Karpas-422 (cell line): ENCODE measurements at regions not wholly inside any gene's neighbourhood (a gene's known extent, or its start where the extent isn't known, plus 50 kb on each side); places are given as distances from the start of the nearest gene placed in this dataset.
"Not testable (repeated sequence)": the region's sequence is repeated elsewhere in the genome, so short reads cannot be mapped to it uniquely, and the experiment has no call there.

Source experiments
- DNase-seq: peaks from one replicate; pipeline ENCODE4 v3.0.0-alpha.2; 2015
- H2AFZ ChIP-seq: fragments of 200-600 bp; sonication (generic); 2 replicates; pipeline ENCODE4 v1.6.1; 2014; ENCODE audit warnings: antibody characterized with exemption, low read length, mixed read lengths
- H3K27ac ChIP-seq: fragments of 200-600 bp; sonication (generic); 2 replicates; pipeline ENCODE4 v1.5.1; 2014; ENCODE audit warnings: mild to moderate bottlenecking, low read length, moderate library complexity
- H3K27me3 ChIP-seq: fragments of 200-600 bp; sonication (generic); 2 replicates; pipeline ENCODE4 v1.6.1; 2014; ENCODE audit warnings: low read length, mixed read lengths
- H3K36me3 ChIP-seq: fragments of 200-600 bp; sonication (generic); 2 replicates; pipeline ENCODE4 v1.6.1; 2014; ENCODE audit warnings: low read length, mixed read lengths; ENCODE audit not compliant: insufficient read depth
- H3K4me1 ChIP-seq: fragments of 200-600 bp; sonication (generic); 2 replicates; pipeline ENCODE4 v1.6.1; 2014; ENCODE audit warnings: mild to moderate bottlenecking, low read length, mixed read lengths
- H3K4me2 ChIP-seq: fragments of 200-600 bp; sonication (generic); 2 replicates; pipeline ENCODE4 v1.6.1; 2014; ENCODE audit warnings: low read length, low read depth, mild to moderate bottlenecking; ENCODE audit not compliant: poor library complexity, severe bottlenecking
- H3K4me3 ChIP-seq: fragments of 200-600 bp; sonication (generic); 2 replicates; pipeline ENCODE4 v1.5.1; 2014; ENCODE audit warnings: mild to moderate bottlenecking, antibody characterized with exemption, low read length, mixed read lengths
- H3K79me2 ChIP-seq: fragments of 200-600 bp; sonication (generic); 2 replicates; pipeline ENCODE4 v1.6.1; 2014; ENCODE audit warnings: mild to moderate bottlenecking, low read length, mixed read lengths
- H3K9ac ChIP-seq: fragments of 200-600 bp; sonication (generic); 2 replicates; pipeline ENCODE4 v1.6.0; 2014; ENCODE audit warnings: low read length
- H3K9me2 ChIP-seq: fragments of 200-600 bp; sonication (generic), shearing (Covaris generic); replicated peaks from 2 replicates; pipeline ENCODE4 v1.6.0; 2014; ENCODE audit warnings: mild to moderate bottlenecking, low read length, moderate library complexity; ENCODE audit not compliant: insufficient read depth
- H3K9me3 ChIP-seq: fragments of 300-700, 200-600 bp; sonication (generic); 2 replicates; pipeline ENCODE4 v1.6.1; 2014; ENCODE audit warnings: low read length, mixed read lengths
- H4K20me1 ChIP-seq: fragments of 200-600 bp; sonication (generic); 2 replicates; pipeline ENCODE4 v1.6.1; 2014; ENCODE audit warnings: mild to moderate bottlenecking, antibody characterized with exemption, low read length, low read depth; ENCODE audit not compliant: insufficient read depth

- Histone ChIP-seq H3K4me3 (no peak overlapping the region), H3K36me3 (no peaks in the 10 kb centered on the region), H3K27ac (no peak overlapping the region), H3K79me2 (no peaks in the 10 kb centered on the region), H3K9me2 (no peaks in the 10 kb centered on the region), H2AFZ (no peak overlapping the region), H3K4me1 (no peaks in the 10 kb centered on the region), H3K9ac (no peak overlapping the region), H3K4me2 (no peak overlapping the region), H3K27me3 (no peaks in the 10 kb centered on the region), H4K20me1 (no peaks in the 10 kb centered on the region), H3K9me3 (no peaks in the 10 kb centered on the region)
- DNase-seq: no peak
Measured at GRCh38 chr2:16101196-16101595, 160.8 kb downstream of the MYCN start.

DNA sequence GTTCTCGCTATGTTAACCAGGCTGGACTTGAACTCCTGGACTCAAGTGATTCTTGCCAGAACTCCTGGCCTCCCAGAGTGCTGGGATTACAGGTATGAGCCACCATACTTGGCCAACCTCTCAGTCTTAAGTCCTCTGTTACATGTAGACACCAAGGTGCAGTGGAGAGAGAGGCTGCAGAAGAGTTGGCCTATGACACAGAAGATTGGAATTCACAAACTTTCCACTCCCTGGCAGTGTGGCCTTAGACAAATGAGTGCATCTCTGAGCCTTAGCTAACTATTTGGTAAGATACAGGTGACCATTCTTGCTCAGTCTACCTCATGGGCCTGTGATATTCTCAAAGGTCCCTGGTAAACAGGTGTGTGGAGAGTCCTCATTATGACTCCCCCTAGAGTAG is 159.7 kb downstream of the MYCN start:
- no peaks in the 10 kb centered on the region for H3K9me3 ChIP-seq
- no peaks in the 10 kb centered on the region for H3K36me3 ChIP-seq
- H3K4me2 ChIP-seq: no peak overlapping the region
- no peak overlapping the region for H2AFZ ChIP-seq
- H3K9me2 ChIP-seq: no peaks in the 10 kb centered on the region
- no peak for DNase-seq
- H3K79me2 ChIP-seq: no peaks in the 10 kb centered on the region
- no peak overlapping the region for H3K4me3 ChIP-seq
- H3K4me1 ChIP-seq: no peaks in the 10 kb centered on the region
- no peak overlapping the region for H3K9ac ChIP-seq
- H4K20me1 ChIP-seq: no peaks in the 10 kb centered on the region
- no peaks in the 10 kb centered on the region for H3K27me3 ChIP-seq
- H3K27ac ChIP-seq: no peak overlapping the region

DNA sequence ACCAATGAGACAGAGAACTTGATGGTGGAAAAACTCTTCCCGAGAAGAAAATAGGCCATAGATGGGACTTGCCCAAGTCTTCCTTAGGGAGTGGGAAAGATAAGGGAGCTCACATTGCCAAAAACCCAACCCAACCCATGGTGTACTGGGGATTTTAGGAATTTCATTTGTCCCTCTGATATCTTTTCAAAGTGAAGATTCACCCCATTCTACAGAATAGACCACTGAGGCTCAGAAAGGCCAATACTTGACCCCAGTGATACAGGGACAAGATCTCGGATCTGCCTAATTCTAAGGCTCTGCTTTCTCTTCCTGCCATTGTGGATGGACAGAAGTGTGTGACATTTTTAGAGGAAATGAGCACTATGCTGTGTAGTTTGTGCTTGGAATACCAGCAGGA is 159.0 kb downstream of the MYCN start:
- no peaks in the 10 kb centered on the region for H3K27me3 ChIP-seq
- H3K79me2 ChIP-seq: no peaks in the 10 kb centered on the region
- H3K9me2 ChIP-seq: no peaks in the 10 kb centered on the region
- no peaks in the 10 kb centered on the region for H3K36me3 ChIP-seq
- H3K9me3 ChIP-seq: no peaks in the 10 kb centered on the region
- no peak overlapping the region for H2AFZ ChIP-seq
- H3K9ac ChIP-seq: no peak overlapping the region
- H4K20me1 ChIP-seq: no peaks in the 10 kb centered on the region
- DNase-seq: no peak
- no peak overlapping the region for H3K4me2 ChIP-seq
- no peaks in the 10 kb centered on the region for H3K4me1 ChIP-seq
- H3K27ac ChIP-seq: no peak overlapping the region
- no peak overlapping the region for H3K4me3 ChIP-seq

- H3K27ac ChIP-seq: no peak overlapping the region
- no peak overlapping the region for H2AFZ ChIP-seq
- no peaks in the 10 kb centered on the region for H3K79me2 ChIP-seq
- H3K36me3 ChIP-seq: no peaks in the 10 kb centered on the region
- H3K9me2 ChIP-seq: no peaks in the 10 kb centered on the region
- H3K4me2 ChIP-seq: no peak overlapping the region
- no peaks in the 10 kb centered on the region for H3K27me3 ChIP-seq
- no peak overlapping the region for H3K9ac ChIP-seq
- H3K4me3 ChIP-seq: no peak overlapping the region
- no peaks in the 10 kb centered on the region for H3K9me3 ChIP-seq
- no peak for DNase-seq
- H4K20me1 ChIP-seq: no peaks in the 10 kb centered on the region
- H3K4me1 ChIP-seq: no peaks in the 10 kb centered on the region
Measured at GRCh38 chr2:16096962-16097361, 156.6 kb downstream of the MYCN start.

- H3K4me1 ChIP-seq, H4K20me1 ChIP-seq, H3K27ac ChIP-seq, DNase-seq, H3K9ac ChIP-seq, H3K9me2 ChIP-seq, H3K4me2 ChIP-seq, H2AFZ ChIP-seq, H3K27me3 ChIP-seq, H3K9me3 ChIP-seq, H3K4me3 ChIP-seq, H3K79me2 ChIP-seq, H3K36me3 ChIP-seq: not testable (repeated sequence)
Measured at GRCh38 chr2:16095483-16095882, 155.1 kb downstream of the MYCN start.

DNA sequence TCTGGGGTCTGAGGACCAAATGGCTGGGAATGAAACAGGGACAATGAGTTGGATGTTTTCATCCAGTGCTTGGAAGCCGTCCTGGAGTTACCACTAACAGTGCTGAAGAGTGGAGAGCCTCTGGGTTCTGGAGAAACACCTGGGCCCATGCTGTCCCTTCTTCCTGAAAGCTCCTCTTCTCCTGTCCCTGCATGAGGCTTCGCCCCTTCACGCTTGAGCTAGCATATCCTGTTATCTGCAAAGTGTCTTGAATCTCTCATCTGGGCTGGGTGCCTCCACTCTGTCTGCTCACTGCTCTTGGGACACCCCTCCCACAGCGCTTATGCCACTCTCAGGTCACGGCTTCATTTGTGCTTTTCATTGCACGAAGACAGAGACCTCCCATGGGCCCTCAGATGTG is 154.5 kb downstream of the MYCN start:
- Histone ChIP-seq H3K27ac (no peak overlapping the region), H3K9ac (no peak overlapping the region), H4K20me1 (no peaks in the 10 kb centered on the region), H3K4me1 (no peaks in the 10 kb centered on the region), H3K27me3 (no peaks in the 10 kb centered on the region), H3K79me2 (no peaks in the 10 kb centered on the region), H3K9me2 (no peaks in the 10 kb centered on the region), H3K4me3 (no peak overlapping the region), H3K9me3 (no peaks in the 10 kb centered on the region), H3K4me2 (no peak overlapping the region), H3K36me3 (no peaks in the 10 kb centered on the region), H2AFZ (no peak overlapping the region)
- DNase-seq: no peak

DNA sequence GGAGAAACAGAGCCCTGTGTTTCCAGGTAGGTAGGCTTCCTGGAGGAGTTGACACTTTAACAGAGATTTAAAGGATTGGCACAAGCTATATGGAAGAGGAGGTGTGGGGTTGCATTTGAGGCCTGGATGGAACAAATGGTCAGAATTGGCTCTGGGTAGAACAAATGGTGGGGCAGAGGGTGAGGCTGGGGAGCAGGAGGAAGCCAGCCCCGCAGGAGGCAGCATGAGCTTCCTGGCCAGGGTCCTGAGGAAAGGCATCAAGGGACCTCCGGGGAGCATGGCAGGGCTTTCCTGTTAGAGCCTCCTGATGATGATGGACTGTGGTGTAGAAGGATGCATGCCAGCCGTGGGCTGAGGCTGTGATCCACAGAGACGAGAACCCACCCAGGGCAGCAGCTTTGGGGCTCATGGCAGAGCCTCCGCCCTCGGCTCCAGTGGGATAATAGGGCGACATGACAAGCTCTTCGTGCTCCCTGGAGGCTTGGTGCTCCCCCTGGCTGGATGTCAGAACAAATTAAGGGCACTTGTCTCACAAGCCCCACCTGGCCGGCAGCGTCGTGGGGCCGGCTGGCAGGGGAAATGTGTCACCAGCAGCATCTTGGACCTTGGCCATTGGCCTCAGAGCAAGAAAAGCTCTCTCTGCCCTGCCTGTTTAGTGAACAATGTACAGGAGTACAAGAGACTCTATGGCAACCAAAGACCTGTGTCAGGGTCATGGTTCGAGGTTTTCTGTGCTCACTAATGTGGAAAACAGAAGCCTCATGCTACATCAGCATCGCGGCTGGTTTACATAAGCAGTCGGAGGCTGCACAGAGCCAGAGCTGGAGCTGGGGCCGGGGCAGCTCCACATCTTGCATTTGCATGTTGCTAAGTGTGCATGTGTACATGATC is 153.5 kb downstream of the MYCN start:
- H3K4me2 ChIP-seq: no peak overlapping the region
- H3K9me3 ChIP-seq: no peaks in the 10 kb centered on the region
- no peak for DNase-seq
- no peaks in the 10 kb centered on the region for H3K9me2 ChIP-seq
- no peaks in the 10 kb centered on the region for H3K27me3 ChIP-seq
- H3K27ac ChIP-seq: no peak overlapping the region
- no peaks in the 10 kb centered on the region for H4K20me1 ChIP-seq
- H3K9ac ChIP-seq: no peak overlapping the region
- H3K36me3 ChIP-seq: no peaks in the 10 kb centered on the region
- no peaks in the 10 kb centered on the region for H3K79me2 ChIP-seq
- no peaks in the 10 kb centered on the region for H3K4me1 ChIP-seq
- no peak overlapping the region for H3K4me3 ChIP-seq
- no peak overlapping the region for H2AFZ ChIP-seq

DNA sequence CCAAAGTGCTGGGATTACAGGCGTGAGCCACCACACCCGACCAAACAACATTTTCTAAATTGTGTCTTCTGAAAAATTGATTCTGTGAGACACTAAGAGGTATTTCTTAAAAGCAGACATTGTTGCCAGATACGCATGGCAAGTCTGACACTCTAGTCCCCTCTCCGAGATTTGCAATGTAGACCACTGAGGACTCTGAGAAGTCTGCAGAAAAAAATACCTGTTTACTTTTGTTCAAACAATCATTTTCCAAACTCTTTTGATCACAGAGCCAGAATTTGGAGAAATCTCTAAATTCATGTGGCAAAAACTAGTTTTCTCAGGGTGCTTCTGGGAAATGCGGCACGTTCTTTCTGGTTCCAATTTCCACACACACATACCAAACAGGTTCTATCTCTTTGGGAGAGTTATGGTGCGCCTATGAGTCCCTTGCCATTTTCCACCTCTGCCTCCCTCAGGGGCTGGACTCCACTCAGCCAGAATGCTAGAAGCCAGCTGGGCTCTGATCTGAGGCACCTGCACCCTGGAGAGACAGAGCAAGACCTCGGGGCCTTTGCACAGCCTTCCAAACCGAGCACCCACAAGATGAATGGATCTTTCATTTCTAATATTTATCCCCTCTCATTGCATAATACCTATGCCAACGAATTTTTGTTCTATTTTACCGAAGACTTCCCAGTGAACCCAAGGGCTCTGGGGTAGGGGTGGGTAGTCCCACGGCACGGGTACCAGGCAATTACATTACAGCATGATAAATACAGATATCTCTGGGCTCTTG is 152.7 kb downstream of the MYCN start:
- H3K9me2 ChIP-seq: no peaks in the 10 kb centered on the region
- no peaks in the 10 kb centered on the region for H3K9me3 ChIP-seq
- H3K4me3 ChIP-seq: no peak overlapping the region
- DNase-seq: no peak
- H3K79me2 ChIP-seq: no peaks in the 10 kb centered on the region
- H3K27ac ChIP-seq: no peak overlapping the region
- no peaks in the 10 kb centered on the region for H3K4me1 ChIP-seq
- no peak overlapping the region for H2AFZ ChIP-seq
- H3K27me3 ChIP-seq: no peaks in the 10 kb centered on the region
- H4K20me1 ChIP-seq: no peaks in the 10 kb centered on the region
- no peak overlapping the region for H3K4me2 ChIP-seq
- no peak overlapping the region for H3K9ac ChIP-seq
- no peaks in the 10 kb centered on the region for H3K36me3 ChIP-seq
